Astrocyte of the cerebellum (primary cell): ENCODE measurements at regions not wholly inside any gene's neighbourhood (a gene's known extent, or its start where the extent isn't known, plus 50 kb on each side); places are given as distances from the start of the nearest gene placed in this dataset.

Experiments used
- DNase-seq: peaks from one replicate; pipeline ENCODE4 v3.0.0-alpha.2; 2011; ENCODE audit warnings: low read depth
- H3K4me3 ChIP-seq: 2 replicates; pipeline ENCODE4 v1.5.1; 2011; ENCODE audit warnings: mild to moderate bottlenecking, low read depth, low read length, moderate library complexity
- in situ Hi-C: cut with HindIII; loops from 2 replicates; pipeline ENCODE4 v1.10.0; 2017; ENCODE audit warnings: low sequenced_read_pairs
- TF ChIP-seq, protein P1 (sequence below): IDR thresholded peaks from 2 replicates; pipeline ENCODE4 v1.5.1; 2012; ENCODE audit warnings: low read length, low read depth, moderate library complexity, mild to moderate bottlenecking; ENCODE audit errors: missing control alignments

DNA sequence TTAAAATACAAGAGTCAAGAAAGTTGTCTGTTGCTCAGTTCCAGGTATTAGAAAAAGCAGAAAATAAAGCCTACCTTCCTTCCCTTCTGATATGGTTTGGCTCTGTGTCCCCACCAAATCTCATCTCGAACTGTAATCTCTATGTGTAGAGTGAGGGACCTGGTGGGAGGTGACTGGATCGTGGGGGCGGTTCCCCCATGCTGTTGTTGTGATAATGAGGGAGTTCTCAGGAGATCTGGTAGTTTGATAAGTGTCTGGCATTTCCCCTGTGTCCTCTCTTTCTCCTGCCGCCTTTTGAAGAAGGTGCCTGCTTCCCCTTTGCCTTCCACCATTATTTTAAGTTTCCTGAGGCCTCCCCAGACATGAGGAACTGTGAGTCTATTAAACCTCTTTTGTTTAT lies 288.8 kb upstream of the LMCD1 start:
- in situ Hi-C loops: no loop called here
- no peak for DNase-seq
- TF ChIP-seq, protein P1, sequence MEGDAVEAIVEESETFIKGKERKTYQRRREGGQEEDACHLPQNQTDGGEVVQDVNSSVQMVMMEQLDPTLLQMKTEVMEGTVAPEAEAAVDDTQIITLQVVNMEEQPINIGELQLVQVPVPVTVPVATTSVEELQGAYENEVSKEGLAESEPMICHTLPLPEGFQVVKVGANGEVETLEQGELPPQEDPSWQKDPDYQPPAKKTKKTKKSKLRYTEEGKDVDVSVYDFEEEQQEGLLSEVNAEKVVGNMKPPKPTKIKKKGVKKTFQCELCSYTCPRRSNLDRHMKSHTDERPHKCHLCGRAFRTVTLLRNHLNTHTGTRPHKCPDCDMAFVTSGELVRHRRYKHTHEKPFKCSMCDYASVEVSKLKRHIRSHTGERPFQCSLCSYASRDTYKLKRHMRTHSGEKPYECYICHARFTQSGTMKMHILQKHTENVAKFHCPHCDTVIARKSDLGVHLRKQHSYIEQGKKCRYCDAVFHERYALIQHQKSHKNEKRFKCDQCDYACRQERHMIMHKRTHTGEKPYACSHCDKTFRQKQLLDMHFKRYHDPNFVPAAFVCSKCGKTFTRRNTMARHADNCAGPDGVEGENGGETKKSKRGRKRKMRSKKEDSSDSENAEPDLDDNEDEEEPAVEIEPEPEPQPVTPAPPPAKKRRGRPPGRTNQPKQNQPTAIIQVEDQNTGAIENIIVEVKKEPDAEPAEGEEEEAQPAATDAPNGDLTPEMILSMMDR: no peak
- no peak overlapping the region for H3K4me3 ChIP-seq

DNA sequence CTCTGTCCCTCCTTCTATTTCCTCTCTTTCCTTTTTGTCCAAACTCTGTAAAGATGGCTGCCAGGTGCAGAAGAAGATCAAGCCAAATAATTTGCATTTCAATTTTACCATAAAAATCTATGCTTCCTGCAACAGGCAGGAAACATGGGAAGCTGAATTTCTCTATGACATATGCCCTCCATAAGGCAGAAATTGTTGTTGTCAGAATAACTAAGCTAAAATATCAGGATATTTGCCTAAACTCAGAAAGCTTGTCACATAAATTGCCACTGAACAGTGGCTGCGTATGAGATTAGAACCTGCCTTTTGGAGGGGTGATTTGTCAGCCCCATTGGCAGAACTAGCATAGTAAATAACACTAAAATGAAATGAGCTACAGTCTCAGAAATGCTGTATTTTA lies 288.3 kb upstream of the LMCD1 start:
- in situ Hi-C loops: no loop called here
- TF ChIP-seq, protein P1: no peak
- H3K4me3 ChIP-seq: no peak overlapping the region
- no peak for DNase-seq

DNA sequence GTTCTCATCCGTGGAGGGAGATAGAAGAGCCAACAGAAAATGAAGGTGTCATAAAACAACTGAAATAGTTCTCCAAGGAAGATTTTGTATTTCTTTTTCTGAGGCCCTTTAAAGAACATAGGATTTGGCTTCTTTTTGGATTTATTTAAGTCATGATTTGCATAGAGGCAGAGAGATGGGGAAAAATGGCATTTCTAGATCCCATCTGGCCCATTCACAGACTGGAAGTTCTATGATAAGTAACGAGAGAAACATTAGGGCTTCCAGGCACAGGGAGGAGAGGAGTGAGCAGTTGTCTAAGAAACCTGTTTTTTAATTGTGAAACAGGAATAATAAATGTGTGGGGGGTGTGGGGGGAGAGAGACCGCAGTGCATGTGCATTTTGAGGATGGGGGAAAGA lies 285.8 kb upstream of the LMCD1 start:
- in situ Hi-C loops: no loop called here
- DNase-seq: no peak

DNA sequence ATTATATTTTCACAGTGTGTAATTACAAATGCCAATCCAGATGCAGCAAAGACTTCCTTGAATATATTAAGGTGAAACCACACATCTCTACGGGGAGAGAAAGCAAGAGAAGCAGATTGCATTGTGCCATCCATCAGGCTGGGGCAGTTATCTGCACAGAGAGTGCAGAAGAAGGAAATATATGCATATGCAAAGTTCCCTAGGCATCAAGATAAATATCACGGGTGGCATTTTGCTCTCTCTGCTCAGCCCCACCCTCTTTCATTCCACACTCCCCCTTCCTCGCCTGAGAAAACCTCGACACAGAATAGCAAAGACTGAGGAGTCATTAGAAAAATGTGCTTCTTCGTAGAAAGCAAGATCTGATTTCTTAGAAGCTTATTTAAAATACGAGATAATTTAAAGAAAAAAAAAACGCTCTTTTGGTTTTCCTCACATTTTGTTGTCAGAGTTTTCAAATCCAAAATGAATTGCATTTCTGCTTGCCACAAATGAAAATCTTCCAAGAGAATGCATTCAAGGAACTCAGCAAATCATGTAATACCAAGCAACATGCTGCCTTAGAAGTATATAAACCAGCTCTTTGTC lies 283.2 kb upstream of the LMCD1 start:
- TF ChIP-seq, protein P1: no peak
- H3K4me3 ChIP-seq: no peak overlapping the region
- no peak for DNase-seq
- in situ Hi-C loops: no loop called here

More for the DNA sequence above, 285.8 kb upstream of the LMCD1 start:
- no peak overlapping the region for H3K4me3 ChIP-seq
- TF ChIP-seq, protein P1: no peak

DNA sequence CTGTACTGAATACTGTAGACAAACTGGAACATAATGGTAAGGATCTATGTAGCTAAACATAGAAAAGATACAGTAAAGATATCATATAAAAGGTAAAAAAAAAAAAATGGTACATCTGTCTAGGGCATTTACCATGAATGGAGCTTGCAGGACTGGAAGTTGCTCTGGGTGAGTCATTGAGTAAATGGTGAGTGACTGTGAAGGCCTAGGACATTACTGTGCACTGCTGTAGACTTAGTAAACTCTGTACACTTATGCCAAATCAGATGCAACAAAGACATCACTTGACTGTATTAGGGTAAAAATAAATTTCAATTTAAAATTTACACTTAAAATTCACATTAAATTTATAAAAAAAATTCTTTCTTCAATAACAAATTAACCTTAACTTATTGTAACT lies 281.3 kb upstream of the LMCD1 start:
- no peak for DNase-seq
- H3K4me3 ChIP-seq: no peak overlapping the region
- in situ Hi-C loops: loop anchor here (5.0 kb wide), 1 partner anchor 63 kb away; no protein-coding TSS in a partner anchor
- TF ChIP-seq, protein P1: no peak

DNA sequence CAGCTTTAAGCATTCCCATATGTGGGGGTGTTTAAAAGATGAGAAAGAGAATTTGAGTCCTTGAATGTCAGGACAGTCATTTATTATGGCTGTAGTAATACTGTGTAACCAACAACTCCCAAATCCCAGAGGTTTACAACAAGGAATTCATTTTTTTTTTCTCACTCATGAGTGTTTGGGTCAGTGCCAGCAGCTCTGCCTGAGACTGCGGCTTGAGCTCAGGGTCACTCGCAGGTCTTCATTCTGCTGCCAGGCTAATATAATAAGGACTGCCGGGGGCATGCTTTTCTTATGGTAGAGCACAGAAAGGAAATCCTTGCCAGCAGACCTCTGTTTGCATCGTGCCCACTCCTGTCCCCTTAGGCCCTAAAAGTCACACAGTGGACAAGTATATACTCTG lies 277.9 kb upstream of the LMCD1 start:
- TF ChIP-seq, protein P1: no peak
- in situ Hi-C loops: loop anchor here (5.0 kb wide), 1 partner anchor 66 kb away; no protein-coding TSS in a partner anchor
- no peak overlapping the region for H3K4me3 ChIP-seq
- DNase-seq: peak; percentile 44
